Central memory CD8-positive, alpha-beta T cell (primary cell): ENCODE measurements at regions not wholly inside any gene's neighbourhood (a gene's known extent, or its start where the extent isn't known, plus 50 kb on each side); places are given as distances from the start of the nearest gene placed in this dataset.

Experiments
- ATAC-seq: fragments of 150-1000 bp; cut with Tn5 transposase; replicated peaks from 2 replicates; pipeline ENCODE4 v1.10.0; 2022; ENCODE audit warnings: mild to moderate bottlenecking, moderate FRiP score, moderate number of reproducible peaks; ENCODE audit not compliant: poor library complexity, severe bottlenecking; ENCODE audit errors: extremely low read depth
- DNase-seq, 2 donors: peaks; one replicate each; pipeline ENCODE4 v3.0.0; 2021; ENCODE audit warnings: low spot score in 2 of 2
- H3K27ac Mint-ChIP-seq: one replicate; pipeline ENCODE4 v1.8.0; 2022; ENCODE audit warnings: low read depth, mild to moderate bottlenecking, moderate library complexity, mixed read lengths
- H3K27me3 Mint-ChIP-seq: one replicate; pipeline ENCODE4 v1.8.0; 2022; ENCODE audit warnings: mixed read lengths
- H3K36me3 Mint-ChIP-seq: one replicate; pipeline ENCODE4 v1.8.0; 2022; ENCODE audit warnings: mild to moderate bottlenecking, moderate library complexity, mixed read lengths; ENCODE audit not compliant: insufficient read depth
- H3K4me1 Mint-ChIP-seq: one replicate; pipeline ENCODE4 v1.8.0; 2022; ENCODE audit warnings: mixed read lengths
- H3K4me3 Mint-ChIP-seq: one replicate; pipeline ENCODE4 v1.8.0; 2022; ENCODE audit warnings: mild to moderate bottlenecking, moderate library complexity, mixed read lengths
- H3K9me3 Mint-ChIP-seq: one replicate; pipeline ENCODE4 v1.8.0; 2022; ENCODE audit warnings: mixed read lengths

GRCh38 chr15:93378558-93378957, 289.5 kb upstream of the RGMA start:
- Mint-ChIP-seq H3K36me3 (no peaks in the 10 kb centered on the region), H3K4me3 (no peak overlapping the region), H3K27me3 (peaks cover 63% of the 10 kb centered on the region), H3K9me3 (no peaks in the 10 kb centered on the region), H3K4me1 (no peaks in the 10 kb centered on the region), H3K27ac (no peak overlapping the region)
- ATAC-seq (no peak), DNase-seq (no peak)

- H3K27ac Mint-ChIP-seq = no peak overlapping the region
- peaks cover 62% of the 10 kb centered on the region for H3K27me3 Mint-ChIP-seq
Measured at GRCh38 chr15:93372865-93373223, 283.8 kb upstream of the RGMA start.

GRCh38 chr15:93372208-93372864, 283.3 kb upstream of the RGMA start:
- Mint-ChIP-seq H3K36me3 (no peaks in the 10 kb centered on the region), H3K4me1 (no peaks in the 10 kb centered on the region), H3K9me3 (no peaks in the 10 kb centered on the region), H3K27ac (no peak overlapping the region), H3K4me3 (no peak overlapping the region), H3K27me3 (peaks cover 66% of the 10 kb centered on the region)
- no peak for ATAC-seq
- DNase-seq = no peak

More at GRCh38 chr15:93372865-93373223, 283.8 kb upstream of the RGMA start:
- ATAC-seq = no peak
- DNase-seq = no peak
- Mint-ChIP-seq H3K9me3 (no peaks in the 10 kb centered on the region), H3K4me1 (no peaks in the 10 kb centered on the region), H3K36me3 (no peaks in the 10 kb centered on the region), H3K4me3 (no peak overlapping the region)

- no peak for DNase-seq
- H3K27me3 Mint-ChIP-seq = peaks cover 57% of the 10 kb centered on the region
Measured at GRCh38 chr15:93366387-93367100, 277.5 kb upstream of the RGMA start.

GRCh38 chr15:93362821-93363220, 273.8 kb upstream of the RGMA start:
- no peak for ATAC-seq
- no peak overlapping the region for H3K4me3 Mint-ChIP-seq
- H3K4me1 Mint-ChIP-seq = no peaks in the 10 kb centered on the region
- peaks cover 2% of the 10 kb centered on the region for H3K36me3 Mint-ChIP-seq
- no peak for DNase-seq
- H3K9me3 Mint-ChIP-seq = no peaks in the 10 kb centered on the region
- H3K27ac Mint-ChIP-seq = no peak overlapping the region
- peaks cover 36% of the 10 kb centered on the region for H3K27me3 Mint-ChIP-seq

More at GRCh38 chr15:93366387-93367100, 277.5 kb upstream of the RGMA start:
- Mint-ChIP-seq H3K9me3 (no peaks in the 10 kb centered on the region), H3K4me1 (no peaks in the 10 kb centered on the region), H3K27ac (no peak overlapping the region), H3K36me3 (peaks cover 2% of the 10 kb centered on the region), H3K4me3 (no peak overlapping the region)
- ATAC-seq = no peak

GRCh38 chr15:93362203-93362602, 273.2 kb upstream of the RGMA start:
- DNase-seq (no peak), ATAC-seq (no peak)
- Mint-ChIP-seq H3K27me3 (peaks cover 30% of the 10 kb centered on the region), H3K4me3 (no peak overlapping the region), H3K27ac (no peak overlapping the region), H3K4me1 (no peaks in the 10 kb centered on the region), H3K9me3 (no peaks in the 10 kb centered on the region), H3K36me3 (peaks cover 2% of the 10 kb centered on the region)

GRCh38 chr15:93361703-93362102, 272.7 kb upstream of the RGMA start:
- Mint-ChIP-seq H3K36me3 (peaks cover 2% of the 10 kb centered on the region), H3K27ac (no peak overlapping the region), H3K27me3 (peaks cover 25% of the 10 kb centered on the region), H3K4me1 (no peaks in the 10 kb centered on the region), H3K9me3 (no peaks in the 10 kb centered on the region), H3K4me3 (no peak overlapping the region)
- ATAC-seq = no peak
- DNase-seq = no peak

GRCh38 chr15:93360976-93361375, 272.0 kb upstream of the RGMA start:
- no peak overlapping the region for H3K27ac Mint-ChIP-seq
- H3K36me3 Mint-ChIP-seq = peaks cover 2% of the 10 kb centered on the region
- no peaks in the 10 kb centered on the region for H3K9me3 Mint-ChIP-seq
- H3K27me3 Mint-ChIP-seq = peaks cover 18% of the 10 kb centered on the region
- ATAC-seq (no peak), DNase-seq (no peak)
- H3K4me1 Mint-ChIP-seq = no peaks in the 10 kb centered on the region
- H3K4me3 Mint-ChIP-seq = no peak overlapping the region

GRCh38 chr15:93360318-93360717, 271.3 kb upstream of the RGMA start:
- peaks cover 2% of the 10 kb centered on the region for H3K36me3 Mint-ChIP-seq
- ATAC-seq = no peak
- DNase-seq = no peak
- no peaks in the 10 kb centered on the region for H3K9me3 Mint-ChIP-seq
- no peak overlapping the region for H3K4me3 Mint-ChIP-seq
- H3K27me3 Mint-ChIP-seq = peaks cover 11% of the 10 kb centered on the region
- H3K27ac Mint-ChIP-seq = no peak overlapping the region
- no peaks in the 10 kb centered on the region for H3K4me1 Mint-ChIP-seq

- ATAC-seq = no peak
- H3K4me3 Mint-ChIP-seq = no peak overlapping the region
- no peaks in the 10 kb centered on the region for H3K36me3 Mint-ChIP-seq
- no peak for DNase-seq
- H3K27me3 Mint-ChIP-seq = peaks cover 4% of the 10 kb centered on the region
- no peaks in the 10 kb centered on the region for H3K9me3 Mint-ChIP-seq
- H3K4me1 Mint-ChIP-seq = no peaks in the 10 kb centered on the region
- no peak overlapping the region for H3K27ac Mint-ChIP-seq
Measured at GRCh38 chr15:93359425-93360131, 270.6 kb upstream of the RGMA start.

- Mint-ChIP-seq H3K4me1 (no peaks in the 10 kb centered on the region), H3K9me3 (no peaks in the 10 kb centered on the region), H3K27ac (no peak overlapping the region), H3K27me3 (no peaks in the 10 kb centered on the region), H3K36me3 (no peaks in the 10 kb centered on the region), H3K4me3 (no peak overlapping the region)
- DNase-seq = no peak
- no peak for ATAC-seq
Measured at GRCh38 chr15:93359060-93359408, 270.0 kb upstream of the RGMA start.

- Mint-ChIP-seq H3K4me1 (no peaks in the 10 kb centered on the region), H3K27me3 (no peaks in the 10 kb centered on the region), H3K4me3 (no peak overlapping the region), H3K36me3 (no peaks in the 10 kb centered on the region), H3K9me3 (no peaks in the 10 kb centered on the region), H3K27ac (no peak overlapping the region)
- DNase-seq = no peak
- no peak for ATAC-seq
Measured at GRCh38 chr15:93358166-93359059, 269.4 kb upstream of the RGMA start.
